ENCODE measurements at regions not wholly inside any gene's neighbourhood (a gene's known extent, or its start where the extent isn't known, plus 50 kb on each side); places are given as distances from the start of the nearest gene placed in this dataset.

- Mint-ChIP-seq H3K27me3 (ENCODE audit: low read depth) (peaks cover 2% of the 10 kb centered on the region), H3K4me1 (ENCODE audit: low read depth) (peaks cover 5% of the 10 kb centered on the region), H3K9me3 (ENCODE audit: low read depth) (no peaks in the 10 kb centered on the region), H3K4me3 (ENCODE audit: unreplicated experiment) (no peak overlapping the region), H3K36me3 (ENCODE audit: low read depth) (no peaks in the 10 kb centered on the region), H3K27ac (ENCODE audit: unreplicated experiment) (no peak overlapping the region)
- DNase-seq (ENCODE audit: low spot score), result no peak
- no peak for TF ChIP-seq CTCF (IDR thresholded peaks at IDR 0.05)
Measured at GRCh38 chr18:30618567-30618966, 424.0 kb downstream of the DSC3 start.

- H3K27me3 Mint-ChIP-seq (ENCODE audit: low read depth), result no peaks in the 10 kb centered on the region
- no peak for TF ChIP-seq CTCF (IDR thresholded peaks at IDR 0.05)
- no peak overlapping the region for H3K27ac Mint-ChIP-seq (ENCODE audit: unreplicated experiment)
- no peak for DNase-seq (ENCODE audit: low spot score)
- no peaks in the 10 kb centered on the region for H3K4me1 Mint-ChIP-seq (ENCODE audit: low read depth)
- no peaks in the 10 kb centered on the region for H3K36me3 Mint-ChIP-seq (ENCODE audit: low read depth)
- H3K4me3 Mint-ChIP-seq (ENCODE audit: unreplicated experiment), result no peak overlapping the region
- H3K9me3 Mint-ChIP-seq (ENCODE audit: low read depth), result no peaks in the 10 kb centered on the region
Measured at GRCh38 chr18:30616414-30616813, 426.1 kb downstream of the DSC3 start.

GRCh38 chr18:30613467-30613801 lies 429.1 kb downstream of the DSC3 start:
- no peak for TF ChIP-seq CTCF (IDR thresholded peaks at IDR 0.05)
- Mint-ChIP-seq H3K4me3 (ENCODE audit: unreplicated experiment) (no peak overlapping the region), H3K9me3 (ENCODE audit: low read depth) (no peaks in the 10 kb centered on the region), H3K27me3 (ENCODE audit: low read depth) (no peaks in the 10 kb centered on the region), H3K27ac (ENCODE audit: unreplicated experiment) (no peak overlapping the region), H3K4me1 (ENCODE audit: low read depth) (no peaks in the 10 kb centered on the region), H3K36me3 (ENCODE audit: low read depth) (no peaks in the 10 kb centered on the region)
- DNase-seq (ENCODE audit: low spot score), result no peak

GRCh38 chr18:30601541-30601940 lies 441.0 kb downstream of the DSC3 start:
- H3K9me3 Mint-ChIP-seq (ENCODE audit: low read depth), result peaks cover 6% of the 10 kb centered on the region
- H3K27me3 Mint-ChIP-seq (ENCODE audit: low read depth), result no peaks in the 10 kb centered on the region
- no peak for TF ChIP-seq CTCF (IDR thresholded peaks at IDR 0.05)
- H3K36me3 Mint-ChIP-seq (ENCODE audit: low read depth), result no peaks in the 10 kb centered on the region
- no peak overlapping the region for H3K4me3 Mint-ChIP-seq (ENCODE audit: unreplicated experiment)
- no peak for DNase-seq (ENCODE audit: low spot score)
- H3K27ac Mint-ChIP-seq (ENCODE audit: unreplicated experiment), result no peak overlapping the region
- no peaks in the 10 kb centered on the region for H3K4me1 Mint-ChIP-seq (ENCODE audit: low read depth)

GRCh38 chr18:30597202-30597601 lies 445.3 kb downstream of the DSC3 start:
- no peaks in the 10 kb centered on the region for H3K27me3 Mint-ChIP-seq (ENCODE audit: low read depth)
- no peak for TF ChIP-seq CTCF (IDR thresholded peaks at IDR 0.05)
- no peak for DNase-seq (ENCODE audit: low spot score)
- H3K36me3 Mint-ChIP-seq (ENCODE audit: low read depth), result no peaks in the 10 kb centered on the region
- peaks cover 3% of the 10 kb centered on the region for H3K9me3 Mint-ChIP-seq (ENCODE audit: low read depth)
- no peak overlapping the region for H3K27ac Mint-ChIP-seq (ENCODE audit: unreplicated experiment)
- no peaks in the 10 kb centered on the region for H3K4me1 Mint-ChIP-seq (ENCODE audit: low read depth)
- no peak overlapping the region for H3K4me3 Mint-ChIP-seq (ENCODE audit: unreplicated experiment)
